GM12878 (cell line): ENCODE measurements at regions not wholly inside any gene's neighbourhood (a gene's known extent, or its start where the extent isn't known, plus 50 kb on each side); places are given as distances from the start of the nearest gene placed in this dataset.

Experiments
- BACH1 ChIP-seq: fragments of 450-650 bp; IDR thresholded peaks from 2 replicates; pipeline ENCODE4 v1.6.1; 2017; ENCODE audit warnings: mild to moderate bottlenecking, borderline replicate concordance
- CBX5 ChIP-seq: sonication (generic); IDR thresholded peaks from 2 replicates; pipeline ENCODE4 v1.6.1; 2016; ENCODE audit warnings: low read depth, moderate library complexity, mild to moderate bottlenecking, inconsistent platforms
- CEBPZ ChIP-seq: fragments of 150-350 bp; IDR thresholded peaks from 2 replicates; pipeline ENCODE4 v1.6.1; 2016; ENCODE audit warnings: low read depth, low read length
- CTCF ChIP-seq, 3 experiments: IDR thresholded peaks in 2 of 3; conservative IDR thresholded peaks in 1 of 3; 2 replicates each; pipeline ENCODE4 v1.5.1; 2011; ENCODE audit warnings: low read depth in 3 of 3, low read length in 3 of 3, mild to moderate bottlenecking in 3 of 3, control low read depth in 2 of 3, moderate library complexity in 2 of 3, inconsistent platforms in 1 of 3, mixed read lengths in 1 of 3; ENCODE audit not compliant: control insufficient read depth in 2 of 3, insufficient read depth in 1 of 3; ENCODE audit errors: extremely low read depth in 1 of 3
- EGR1 ChIP-seq, 2 experiments: IDR thresholded peaks; 1 replicate in 1 of 2; 2 replicates in 1 of 2; pipeline ENCODE4 v1.6.1; 2011 to 2012; ENCODE audit warnings: low read depth in 2 of 2, low read length in 2 of 2, borderline replicate concordance in 1 of 2, mild to moderate bottlenecking in 1 of 2, moderate library complexity in 1 of 2
- ELK1 ChIP-seq: IDR thresholded peaks from 2 replicates; pipeline ENCODE4 v1.6.1; 2012; ENCODE audit warnings: low read depth, low read length, improper control_type of control experiment
- EZH2 ChIP-seq: IDR thresholded peaks from 2 replicates; pipeline ENCODE4 v1.6.1; 2012; ENCODE audit warnings: low read depth, mild to moderate bottlenecking, control low read depth, inconsistent platforms, low read length, borderline replicate concordance; ENCODE audit not compliant: control insufficient read depth
- IKZF2 ChIP-seq, 2 experiments: fragments of 450-650 bp; IDR thresholded peaks; 2 replicates each; pipeline ENCODE4 v1.6.1; 2017; ENCODE audit warnings: mild to moderate bottlenecking in 2 of 2, moderate library complexity in 2 of 2
- MAX ChIP-seq: IDR thresholded peaks from 2 replicates; pipeline ENCODE4 v1.6.1; 2012; ENCODE audit warnings: low read depth, low read length, improper control_type of control experiment
- POLR2A ChIP-seq: IDR thresholded peaks from 2 replicates; pipeline ENCODE4 v1.6.1; 2011; ENCODE audit warnings: low read depth, mild to moderate bottlenecking, low read length
- RAD21 ChIP-seq: IDR thresholded peaks from 2 replicates; pipeline ENCODE4 v1.6.1; 2011; ENCODE audit warnings: mild to moderate bottlenecking, low read depth, low read length, moderate library complexity; ENCODE audit not compliant: insufficient read depth
- SKIL ChIP-seq: fragments of 450-650 bp; IDR thresholded peaks from 2 replicates; pipeline ENCODE4 v1.6.1; 2017; ENCODE audit warnings: mild to moderate bottlenecking, low read depth, inconsistent platforms; ENCODE audit not compliant: poor library complexity, severe bottlenecking
- SPI1 ChIP-seq: IDR thresholded peaks from 2 replicates; pipeline ENCODE4 v1.6.1; 2011; ENCODE audit warnings: low read depth, mild to moderate bottlenecking, low read length, moderate library complexity, borderline replicate concordance; ENCODE audit not compliant: insufficient read depth
- SUZ12 ChIP-seq: fragments of 200-600 bp; sonication (generic); IDR thresholded peaks from one replicate; pipeline ENCODE4 v1.6.1; 2018; ENCODE audit warnings: antibody characterized with exemption, mild to moderate bottlenecking; ENCODE audit not compliant: unreplicated experiment

- TF ChIP-seq CTCF (IDR thresholded peaks at IDR 0.05 in 2 of 3, conservative IDR thresholded peaks at IDR 0.05 in 1 of 3; ENCODE audit: control insufficient read depth in 2 of 3, extremely low read depth in 1 of 3, insufficient read depth in 1 of 3, low read depth in 3 of 3, low read length in 3 of 3) (no peak), SPI1 (no peak), ELK1 (no peak), SKIL (no peak), RAD21 (no peak), BACH1 (no peak), EGR1 (IDR thresholded peaks at IDR 0.05; ENCODE audit: borderline replicate concordance in 1 of 2, low read depth in 2 of 2, low read length in 2 of 2) (no peak), MAX (no peak), POLR2A (no peak), EZH2 (0 out of 2 replicates have a peak, but pooled peaks have one; percentile 28), CBX5 (no peak), IKZF2 (IDR thresholded peaks at IDR 0.05) (no peak), SUZ12 (no peak), CEBPZ (no peak)
Measured at GRCh38 chr17:68197997-68198930, 49.6 kb upstream of the AMZ2 start.
